ENCODE measurements at regions not wholly inside any gene's neighbourhood (a gene's known extent, or its start where the extent isn't known, plus 50 kb on each side); places are given as distances from the start of the nearest gene placed in this dataset.

DNA sequence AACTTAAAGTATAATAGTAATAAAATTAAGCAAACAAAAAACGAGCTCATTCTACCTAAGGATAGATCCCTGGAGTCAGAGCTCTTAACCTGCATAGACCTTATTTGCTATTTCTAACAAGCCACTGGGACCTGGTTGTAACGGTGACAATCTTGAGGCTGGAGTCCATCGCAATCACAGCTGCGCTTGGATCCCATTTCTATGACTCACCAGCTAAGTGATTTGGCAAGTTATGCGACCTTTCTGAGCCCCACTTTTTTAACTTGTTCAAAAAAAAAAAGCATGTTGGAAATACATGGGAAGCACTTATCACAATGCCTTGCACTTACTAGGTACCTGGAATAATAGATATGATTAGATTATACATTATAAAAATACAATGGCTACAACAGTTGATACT is 389.5 kb upstream of the CDH4 start:
- no peak overlapping the region for H2AK5ac ChIP-seq (ENCODE audit: low read depth, low read length)
- H3K56ac ChIP-seq (replicated peaks; ENCODE audit: insufficient read length, low read depth, low read length): no peak overlapping the region
- ChIA-PET POLR2A (ENCODE audit: partially characterized antibody) (no interaction called here), CTCF (ENCODE audit: partially characterized antibody) (interaction anchor here (0.7 kb wide), 1 partner anchor 652 kb away, joined by 3 read pairs; no protein-coding TSS in a partner anchor)
- no peak overlapping the region for H3K14ac ChIP-seq (ENCODE audit: insufficient read length)
- no peak overlapping the region for H3K18ac ChIP-seq (ENCODE audit: extremely low read depth, low read length)
- H3K27ac ChIP-seq (ENCODE audit: low read depth, low read length): no peak overlapping the region
- H3K23me2 ChIP-seq (ENCODE audit: low read depth, low read length): peaks cover 1% of the 10 kb centered on the region; the same call in 1 of the 2 replicates
- H3K9me3 ChIP-seq (ENCODE audit: insufficient read depth in 2 of 2, low read depth in 1 of 2, low read length in 1 of 2): no peaks in the 10 kb centered on the region
- 89% methylated on average over 5 of the region's 5 CpGs; no CpG with 5 or more reads in 1 of the 2 experiments for WGBS, 2 experiments (ENCODE audit: extremely low coverage in 1 of 2, insufficient coverage in 1 of 2, insufficient read length in 1 of 2, insufficient replicate concordance in 2 of 2, low coverage in 1 of 2, low lambda C conversion rate in 2 of 2, missing lambda C conversion rate in 1 of 2)
- H3K23ac ChIP-seq (ENCODE audit: insufficient read length): no peak overlapping the region
- no peak overlapping the region for H2BK12ac ChIP-seq (ENCODE audit: low read depth, low read length)
- no peaks in the 10 kb centered on the region for H3K4me1 ChIP-seq (replicated peaks in 1 of 4; ENCODE audit: control insufficient read depth in 3 of 4, insufficient read depth in 4 of 4, low read length in 3 of 4)
- no peak overlapping the region for H2BK20ac ChIP-seq (ENCODE audit: low read length)
- no peaks in the 10 kb centered on the region for H3K36me3 ChIP-seq (ENCODE audit: control insufficient read depth in 2 of 4, insufficient read depth in 4 of 4, low read length in 3 of 4)
- no peak overlapping the region for H2AFZ ChIP-seq (ENCODE audit: low read length)
- H3K79me2 ChIP-seq (ENCODE audit: control insufficient read depth in 1 of 2, insufficient read depth in 2 of 2, low read length in 2 of 2): no peaks in the 10 kb centered on the region
- no peak overlapping the region for H3K4ac ChIP-seq (replicated peaks; ENCODE audit: insufficient read length, low read depth, low read length)
- no peak overlapping the region for H2BK120ac ChIP-seq (replicated peaks; ENCODE audit: low read depth, low read length)
- FAIRE-seq: no peak
- H4K5ac ChIP-seq (ENCODE audit: insufficient read length, low read depth, low read length): no peak overlapping the region
- H4K91ac ChIP-seq (replicated peaks; ENCODE audit: insufficient read length, low read length): no peak overlapping the region
- no peaks in the 10 kb centered on the region for H3K79me1 ChIP-seq (ENCODE audit: low read depth, low read length)
- no peak for DNase-seq (ENCODE audit: low read depth in 1 of 2, low spot score in 2 of 2)
- H3K27me3 ChIP-seq (replicated peaks in 1 of 4; ENCODE audit: control insufficient read depth in 3 of 4, extremely low read depth in 1 of 4, insufficient read depth in 3 of 4, low read length in 3 of 4): no peaks in the 10 kb centered on the region; a peak in 1 of 7 replicates
- H4K8ac ChIP-seq (ENCODE audit: extremely low read depth, insufficient read depth, low read length): no peak overlapping the region
- no peak overlapping the region for H2BK15ac ChIP-seq (ENCODE audit: low read length)
- H3K9ac ChIP-seq (replicated peaks in 1 of 4; ENCODE audit: extremely low read depth in 1 of 4, low read depth in 3 of 4, low read length in 3 of 4): no peak overlapping the region
- no peak overlapping the region for H2BK5ac ChIP-seq (ENCODE audit: low read depth, low read length)
- H4K20me1 ChIP-seq (replicated peaks in 1 of 2; ENCODE audit: control insufficient read depth in 1 of 2, insufficient read depth in 2 of 2, low read length in 2 of 2): no peaks in the 10 kb centered on the region
- H3K4me2 ChIP-seq (ENCODE audit: insufficient read depth in 1 of 2, low read depth in 2 of 2, low read length in 2 of 2): no peak overlapping the region
- no peak overlapping the region for H3K4me3 ChIP-seq (ENCODE audit: extremely low read depth in 1 of 4, insufficient read depth in 2 of 4, low read depth in 3 of 4, low read length in 4 of 4)
- no peak for TF ChIP-seq YY1 (IDR thresholded peaks at IDR 0.05; ENCODE audit: low read depth, low read length)
- TF ChIP-seq, protein P1, sequence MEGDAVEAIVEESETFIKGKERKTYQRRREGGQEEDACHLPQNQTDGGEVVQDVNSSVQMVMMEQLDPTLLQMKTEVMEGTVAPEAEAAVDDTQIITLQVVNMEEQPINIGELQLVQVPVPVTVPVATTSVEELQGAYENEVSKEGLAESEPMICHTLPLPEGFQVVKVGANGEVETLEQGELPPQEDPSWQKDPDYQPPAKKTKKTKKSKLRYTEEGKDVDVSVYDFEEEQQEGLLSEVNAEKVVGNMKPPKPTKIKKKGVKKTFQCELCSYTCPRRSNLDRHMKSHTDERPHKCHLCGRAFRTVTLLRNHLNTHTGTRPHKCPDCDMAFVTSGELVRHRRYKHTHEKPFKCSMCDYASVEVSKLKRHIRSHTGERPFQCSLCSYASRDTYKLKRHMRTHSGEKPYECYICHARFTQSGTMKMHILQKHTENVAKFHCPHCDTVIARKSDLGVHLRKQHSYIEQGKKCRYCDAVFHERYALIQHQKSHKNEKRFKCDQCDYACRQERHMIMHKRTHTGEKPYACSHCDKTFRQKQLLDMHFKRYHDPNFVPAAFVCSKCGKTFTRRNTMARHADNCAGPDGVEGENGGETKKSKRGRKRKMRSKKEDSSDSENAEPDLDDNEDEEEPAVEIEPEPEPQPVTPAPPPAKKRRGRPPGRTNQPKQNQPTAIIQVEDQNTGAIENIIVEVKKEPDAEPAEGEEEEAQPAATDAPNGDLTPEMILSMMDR (IDR thresholded peaks at IDR 0.05; ENCODE audit: control extremely low read depth in 1 of 3, insufficient read depth in 1 of 3, low read depth in 1 of 3, low read length in 3 of 3): no peak
- TF ChIP-seq CHD2 (IDR thresholded peaks at IDR 0.05; ENCODE audit: low read length): no peak
- no peak for TF ChIP-seq ZNF274 (IDR thresholded peaks at IDR 0.05; ENCODE audit: borderline replicate concordance, extremely low read depth, low read length)
- TF ChIP-seq POLR2A (IDR thresholded peaks at IDR 0.05; ENCODE audit: control extremely low read depth in 1 of 2, low read depth in 2 of 2, low read length in 2 of 2): no peak
- no peak for TF ChIP-seq POLR2AphosphoS5 (IDR thresholded peaks at IDR 0.05; ENCODE audit: low read depth, low read length)

All from H1 (cell line).